Keratinocyte (primary cell): ENCODE measurements at regions not wholly inside any gene's neighbourhood (a gene's known extent, or its start where the extent isn't known, plus 50 kb on each side); places are given as distances from the start of the nearest gene placed in this dataset.

ENCODE experiments used
- DNase-seq: peaks from one replicate; pipeline ENCODE4 v3.0.0-alpha.2; 2011; ENCODE audit warnings: low read depth, missing footprints, low spot score
- FAIRE-seq: peaks from 2 replicates; lab custom pipeline; 2011; peaks lifted over from hg19 to GRCh38; lab: Jason Lieb, UNC
- H2AFZ ChIP-seq: 2 replicates; pipeline ENCODE4 v1.6.0; 2012; ENCODE audit warnings: low read length, control low read depth, inconsistent platforms; ENCODE audit not compliant: control insufficient read depth
- H3K27ac ChIP-seq: 2 replicates; pipeline ENCODE4 v1.5.1; 2011; ENCODE audit warnings: low read length; ENCODE audit not compliant: control insufficient read depth, insufficient read depth
- H3K27me3 ChIP-seq: 3 replicates; pipeline ENCODE4 v1.6.0; 2011; ENCODE audit warnings: low read length; ENCODE audit not compliant: control insufficient read depth, insufficient read depth; ENCODE audit errors: extremely low read depth
- H3K36me3 ChIP-seq, 2 experiments: 2 replicates in 1 of 2; 3 replicates in 1 of 2; pipeline ENCODE4 v1.5.1; 2011; ENCODE audit warnings: low read length in 2 of 2, mild to moderate bottlenecking in 1 of 2; ENCODE audit not compliant: control insufficient read depth in 2 of 2, insufficient read depth in 2 of 2; ENCODE audit errors: extremely low read depth in 1 of 2
- H3K4me1 ChIP-seq: 3 replicates; pipeline ENCODE4 v1.5.1; 2011; ENCODE audit warnings: low read length; ENCODE audit not compliant: control insufficient read depth, insufficient read depth; ENCODE audit errors: extremely low read depth
- H3K4me2 ChIP-seq: 3 replicates; pipeline ENCODE4 v1.6.0; 2011; ENCODE audit warnings: low read depth, low read length; ENCODE audit not compliant: control insufficient read depth, insufficient read depth; ENCODE audit errors: extremely low read depth
- H3K4me3 ChIP-seq, 3 experiments: fragments of 200-600 bp in 1 of 3; sonication (generic) in 1 of 3; 2 replicates in 2 of 3; 3 replicates in 1 of 3; pipeline ENCODE4 v1.5.1; 2011 to 2016; ENCODE audit warnings: low read length in 3 of 3, mild to moderate bottlenecking in 3 of 3, control low read depth in 2 of 3, inconsistent platforms in 1 of 3, low read depth in 1 of 3, mixed read lengths in 1 of 3, mixed run types in 1 of 3, moderate library complexity in 1 of 3; ENCODE audit not compliant: control insufficient read depth in 2 of 3, insufficient read depth in 2 of 3; ENCODE audit errors: extremely low read depth in 1 of 3
- H3K79me2 ChIP-seq: 2 replicates; pipeline ENCODE4 v1.6.0; 2012; ENCODE audit warnings: low read length; ENCODE audit not compliant: control insufficient read depth, insufficient read depth
- H3K9ac ChIP-seq: 3 replicates; pipeline ENCODE4 v1.6.0; 2011; ENCODE audit warnings: low read length; ENCODE audit not compliant: control insufficient read depth, insufficient read depth; ENCODE audit errors: extremely low read depth
- H3K9me1 ChIP-seq: 3 replicates; pipeline ENCODE4 v1.6.0; 2011; ENCODE audit warnings: low read length; ENCODE audit not compliant: control insufficient read depth, insufficient read depth; ENCODE audit errors: extremely low read depth
- H3K9me3 ChIP-seq: 2 replicates; pipeline ENCODE4 v1.5.1; 2012; ENCODE audit warnings: low read depth, low read length; ENCODE audit not compliant: control insufficient read depth
- H4K20me1 ChIP-seq: 3 replicates; pipeline ENCODE4 v1.6.0; 2011; ENCODE audit warnings: low read length; ENCODE audit not compliant: control insufficient read depth, insufficient read depth; ENCODE audit errors: extremely low read depth
- EZH2 ChIP-seq: IDR thresholded peaks from one replicate; pipeline ENCODE4 v1.6.1; 2012; ENCODE audit warnings: inconsistent platforms, mild to moderate bottlenecking, low read length, moderate library complexity
- dilution Hi-C: fragments of 300-500 bp; cut with MboI; formaldehyde crosslinking; loops from one replicate; pipeline ENCODE4 v1.7.0; 2020; ENCODE audit warnings: low sequenced_read_pairs; ENCODE audit not compliant: extremely low pct_ligation_motif_present
- TF ChIP-seq, protein P1 (sequence below), 3 experiments: IDR thresholded peaks in 1 of 3; conservative IDR thresholded peaks in 1 of 3; optimal IDR thresholded peaks in 1 of 3; 2 replicates in 2 of 3; 3 replicates in 1 of 3; pipeline versions ENCODE3 to v1.5.1; 2011; ENCODE audit warnings: low read length in 3 of 3, mild to moderate bottlenecking in 3 of 3, moderate library complexity in 2 of 3, control low read depth in 1 of 3, inconsistent platforms in 1 of 3; ENCODE audit not compliant: insufficient read depth in 2 of 3; ENCODE audit errors: extremely low read depth in 1 of 3

DNA sequence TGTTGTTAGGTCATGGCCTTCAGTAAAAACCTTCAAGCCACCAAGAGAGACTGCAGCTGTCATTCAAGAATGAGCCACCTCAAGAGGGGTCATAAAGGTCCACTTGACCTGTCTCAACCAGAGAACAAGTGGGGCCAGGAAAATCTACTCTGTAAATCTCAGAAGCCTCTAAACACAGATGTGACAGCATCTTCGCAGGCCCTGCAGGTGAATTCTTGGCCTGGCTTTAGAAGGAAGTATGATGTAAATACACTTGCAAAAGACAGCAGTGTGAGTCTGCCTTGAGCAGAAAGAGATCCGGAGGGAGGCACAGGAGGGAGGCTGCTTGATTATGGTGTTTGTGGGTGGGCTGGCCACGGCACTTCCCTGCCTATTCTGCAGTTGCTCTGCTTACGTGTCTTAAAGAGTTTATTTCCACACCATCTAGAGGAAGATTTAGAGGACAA lies 1082.9 kb downstream of the UQCRFS1 start:
- DNase-seq (no peak), FAIRE-seq (no peak)
- Histone ChIP-seq H3K9me3 (no peaks in the 10 kb centered on the region), H3K9ac (no peak overlapping the region), H3K4me1 (no peaks in the 10 kb centered on the region), H2AFZ (no peak overlapping the region), H3K79me2 (no peaks in the 10 kb centered on the region), H3K36me3 (no peaks in the 10 kb centered on the region), H3K27me3 (no peaks in the 10 kb centered on the region), H3K27ac (no peak overlapping the region), H3K4me2 (no peak overlapping the region), H3K4me3 (no peak overlapping the region), H3K9me1 (no peaks in the 10 kb centered on the region), H4K20me1 (no peaks in the 10 kb centered on the region)
- dilution Hi-C loops: no loop called here
- TF ChIP-seq EZH2: no peak
- TF ChIP-seq, protein P1, sequence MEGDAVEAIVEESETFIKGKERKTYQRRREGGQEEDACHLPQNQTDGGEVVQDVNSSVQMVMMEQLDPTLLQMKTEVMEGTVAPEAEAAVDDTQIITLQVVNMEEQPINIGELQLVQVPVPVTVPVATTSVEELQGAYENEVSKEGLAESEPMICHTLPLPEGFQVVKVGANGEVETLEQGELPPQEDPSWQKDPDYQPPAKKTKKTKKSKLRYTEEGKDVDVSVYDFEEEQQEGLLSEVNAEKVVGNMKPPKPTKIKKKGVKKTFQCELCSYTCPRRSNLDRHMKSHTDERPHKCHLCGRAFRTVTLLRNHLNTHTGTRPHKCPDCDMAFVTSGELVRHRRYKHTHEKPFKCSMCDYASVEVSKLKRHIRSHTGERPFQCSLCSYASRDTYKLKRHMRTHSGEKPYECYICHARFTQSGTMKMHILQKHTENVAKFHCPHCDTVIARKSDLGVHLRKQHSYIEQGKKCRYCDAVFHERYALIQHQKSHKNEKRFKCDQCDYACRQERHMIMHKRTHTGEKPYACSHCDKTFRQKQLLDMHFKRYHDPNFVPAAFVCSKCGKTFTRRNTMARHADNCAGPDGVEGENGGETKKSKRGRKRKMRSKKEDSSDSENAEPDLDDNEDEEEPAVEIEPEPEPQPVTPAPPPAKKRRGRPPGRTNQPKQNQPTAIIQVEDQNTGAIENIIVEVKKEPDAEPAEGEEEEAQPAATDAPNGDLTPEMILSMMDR (optimal IDR thresholded peaks at IDR 0.05 in 1 of 3, IDR thresholded peaks at IDR 0.05 in 1 of 3, conservative IDR thresholded peaks at IDR 0.05 in 1 of 3; ENCODE audit: extremely low read depth in 1 of 3, insufficient read depth in 2 of 3, low read length in 3 of 3): no peak

DNA sequence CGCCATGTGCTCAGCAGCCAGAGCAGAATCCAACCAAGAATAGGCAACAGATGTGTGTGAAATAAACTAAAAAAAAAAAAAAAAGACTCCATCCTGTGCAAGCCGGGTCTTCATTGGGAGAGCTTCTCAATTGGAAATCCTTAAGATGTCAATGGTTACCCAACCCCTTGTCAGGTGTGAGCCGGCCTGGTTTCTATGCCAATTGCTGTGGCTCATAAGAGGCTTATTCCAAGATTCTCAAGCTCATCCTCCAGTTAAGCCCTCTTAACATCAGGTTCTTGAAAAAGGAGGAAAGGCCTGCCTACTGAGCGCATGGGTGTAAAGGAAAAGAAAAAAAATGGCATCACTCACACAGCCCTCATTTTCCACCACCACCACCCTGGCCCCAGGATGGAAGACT lies 1084.6 kb downstream of the UQCRFS1 start:
- FAIRE-seq: no peak
- Histone ChIP-seq H3K27me3 (no peaks in the 10 kb centered on the region), H3K4me2 (no peak overlapping the region), H3K36me3 (no peaks in the 10 kb centered on the region), H3K9me3 (peaks cover 2% of the 10 kb centered on the region), H3K9ac (no peak overlapping the region), H3K27ac (no peak overlapping the region), H3K9me1 (no peaks in the 10 kb centered on the region), H3K79me2 (no peaks in the 10 kb centered on the region), H2AFZ (no peak overlapping the region), H3K4me3 (no peak overlapping the region), H4K20me1 (no peaks in the 10 kb centered on the region), H3K4me1 (no peaks in the 10 kb centered on the region)
- dilution Hi-C loops: no loop called here
- no peak for DNase-seq
- TF ChIP-seq EZH2: no peak
- TF ChIP-seq, protein P1 (optimal IDR thresholded peaks at IDR 0.05 in 1 of 3, IDR thresholded peaks at IDR 0.05 in 1 of 3, conservative IDR thresholded peaks at IDR 0.05 in 1 of 3; ENCODE audit: extremely low read depth in 1 of 3, insufficient read depth in 2 of 3, low read length in 3 of 3): no peak
